SK-N-MC (cell line): ENCODE measurements at regions not wholly inside any gene's neighbourhood (a gene's known extent, or its start where the extent isn't known, plus 50 kb on each side); places are given as distances from the start of the nearest gene placed in this dataset.

ENCODE experiments used
- DNase-seq: peaks from one replicate; pipeline ENCODE4 v3.0.0-alpha.2; 2011; ENCODE audit warnings: low read depth, low spot score
- H3K27ac ChIP-seq: fragments of 200-600 bp; sonication (generic); 2 replicates; pipeline ENCODE4 v1.5.1; 2016; ENCODE audit warnings: mixed run types
- H3K36me3 ChIP-seq: fragments of 200-600 bp; sonication (generic); 2 replicates; pipeline ENCODE4 v1.6.1; 2017; ENCODE audit warnings: antibody characterized with exemption, low read length, mixed read lengths; ENCODE audit not compliant: insufficient read depth
- H3K4me3 ChIP-seq: fragments of 200-600 bp; sonication (generic); 2 replicates; pipeline ENCODE4 v1.5.1; 2016
- H3K9ac ChIP-seq: fragments of 200-600 bp; sonication (generic); 2 replicates; pipeline ENCODE4 v1.8.0; 2017; ENCODE audit warnings: mixed run types, mixed read lengths; ENCODE audit not compliant: insufficient read length
- H3K9me3 ChIP-seq: fragments of 200-600 bp; sonication (generic); 2 replicates; pipeline ENCODE4 v1.6.1; 2017; ENCODE audit warnings: low read depth, mild to moderate bottlenecking, antibody characterized with exemption, low read length, moderate library complexity, mixed read lengths
- EZH2 ChIP-seq: fragments of 200-600 bp; sonication (generic); IDR thresholded peaks from one replicate; pipeline ENCODE4 v1.6.1; 2017; ENCODE audit warnings: antibody characterized with exemption
- FOXP2 ChIP-seq: optimal IDR thresholded peaks from 2 replicates; pipeline ENCODE3; 2011; ENCODE audit warnings: mild to moderate bottlenecking, moderate library complexity; ENCODE audit not compliant: insufficient read depth; ENCODE audit errors: extremely low read length, control extremely low read depth
- POLR2AphosphoS5 ChIP-seq: IDR thresholded peaks from 2 replicates; pipeline ENCODE4 v1.6.1; 2012; ENCODE audit warnings: mild to moderate bottlenecking, low read depth, low read length, borderline replicate concordance

DNA sequence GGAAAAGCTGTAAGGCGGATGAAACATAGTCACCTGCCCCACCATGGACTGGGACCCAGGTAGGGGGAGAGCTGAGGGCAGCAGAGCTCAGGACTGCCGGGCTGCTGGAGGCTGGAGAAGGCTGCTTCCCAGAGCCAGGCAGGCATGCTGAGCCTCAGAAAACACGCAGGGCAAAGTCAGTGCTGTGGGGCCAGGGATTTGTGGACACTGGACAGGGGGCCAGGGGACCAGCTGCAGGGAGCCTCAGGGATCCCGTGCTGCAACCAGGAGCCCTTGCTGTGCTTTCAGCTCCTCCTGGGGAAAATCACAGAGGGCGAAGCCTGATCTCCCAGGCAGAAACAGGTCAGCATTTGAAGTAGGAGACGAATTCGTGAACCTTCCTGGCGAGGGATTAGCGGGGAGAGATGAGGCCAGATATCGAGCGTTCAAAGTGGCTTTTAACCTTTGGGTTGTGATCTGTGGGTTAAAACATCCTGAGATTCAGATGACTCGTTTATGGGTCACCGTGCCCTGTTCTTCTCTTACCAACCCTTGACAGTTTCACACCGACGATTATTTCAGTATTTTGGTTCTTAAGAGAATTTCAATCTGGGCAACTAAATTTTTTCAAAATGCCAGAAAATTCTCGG, 85.6 kb upstream of the SHH start:
- H3K36me3 ChIP-seq: no peaks in the 10 kb centered on the region

GRCh38 chr7:155896531-155897263, 84.4 kb upstream of the SHH start:
- Histone ChIP-seq H3K9me3 (no peaks in the 10 kb centered on the region), H3K36me3 (no peaks in the 10 kb centered on the region), H3K27ac (no peak overlapping the region), H3K4me3 (no peak overlapping the region), H3K9ac (no peak overlapping the region)
- TF ChIP-seq FOXP2 (no peak), POLR2AphosphoS5 (no peak), EZH2 (no peak)
- DNase-seq: no peak

More for the DNA sequence above, 85.6 kb upstream of the SHH start:
- TF ChIP-seq EZH2: no peak
- TF ChIP-seq POLR2AphosphoS5: no peak
- TF ChIP-seq FOXP2: no peak
- Histone ChIP-seq H3K9ac (no peak overlapping the region), H3K4me3 (no peak overlapping the region), H3K9me3 (no peaks in the 10 kb centered on the region), H3K27ac (no peak overlapping the region)
- DNase-seq: no peak

DNA sequence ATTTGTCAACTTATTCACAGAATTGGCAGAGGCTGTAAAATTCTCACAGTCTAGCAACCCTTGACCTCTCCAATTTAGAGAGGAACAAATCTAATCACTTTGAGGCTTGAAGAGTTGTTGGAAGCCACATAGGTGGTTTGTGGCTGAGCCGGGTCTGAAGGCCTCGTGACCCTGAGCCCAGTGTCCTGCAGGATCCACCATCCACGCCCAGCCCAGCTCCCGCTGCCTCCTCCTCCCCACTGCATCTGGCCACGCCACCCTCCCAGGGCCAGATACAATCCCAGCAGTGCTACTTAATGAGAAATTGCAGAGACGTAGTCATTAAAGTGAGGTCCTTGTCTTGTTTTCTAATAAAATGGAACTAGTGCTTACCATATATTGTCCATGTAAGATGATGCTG, 81.4 kb upstream of the SHH start:
- TF ChIP-seq POLR2AphosphoS5: no peak
- no peak for TF ChIP-seq FOXP2
- TF ChIP-seq EZH2: no peak
- no peak overlapping the region for H3K9ac ChIP-seq
- H3K36me3 ChIP-seq: no peaks in the 10 kb centered on the region
- DNase-seq: no peak
- H3K4me3 ChIP-seq: no peak overlapping the region
- no peaks in the 10 kb centered on the region for H3K9me3 ChIP-seq
- H3K27ac ChIP-seq: no peak overlapping the region

GRCh38 chr7:155893176-155893575, 80.9 kb upstream of the SHH start:
- no peak overlapping the region for H3K27ac ChIP-seq
- no peak overlapping the region for H3K9ac ChIP-seq
- H3K4me3 ChIP-seq: no peak overlapping the region
- no peaks in the 10 kb centered on the region for H3K9me3 ChIP-seq
- no peak for TF ChIP-seq EZH2
- TF ChIP-seq POLR2AphosphoS5: no peak
- no peak for TF ChIP-seq FOXP2
- H3K36me3 ChIP-seq: no peaks in the 10 kb centered on the region
- DNase-seq: no peak

- Histone ChIP-seq H3K9me3 (no peaks in the 10 kb centered on the region), H3K27ac (no peak overlapping the region), H3K4me3 (no peak overlapping the region), H3K9ac (no peak overlapping the region), H3K36me3 (no peaks in the 10 kb centered on the region)
- DNase-seq: no peak
- TF ChIP-seq FOXP2: no peak
- TF ChIP-seq EZH2: no peak
- no peak for TF ChIP-seq POLR2AphosphoS5
Measured at GRCh38 chr7:155889636-155890511, 77.6 kb upstream of the SHH start.

DNA sequence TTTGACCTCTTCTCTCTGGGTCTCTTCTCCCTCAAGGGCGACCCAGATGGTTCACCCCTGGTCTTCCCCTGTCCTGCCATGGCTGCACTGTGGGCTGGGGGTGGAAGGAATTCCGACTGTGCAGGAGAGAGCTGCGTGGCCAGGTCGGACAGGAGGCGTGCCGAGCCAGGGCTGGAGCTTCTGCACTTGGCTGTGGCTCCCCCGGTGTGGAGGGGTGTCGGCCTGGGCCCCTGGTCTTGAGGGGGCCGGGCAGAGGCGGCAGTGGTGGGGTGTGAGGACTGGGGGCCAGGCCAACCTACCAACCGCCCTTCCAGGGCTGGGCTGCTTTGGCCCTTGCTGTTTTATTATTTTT, 74.9 kb upstream of the SHH start:
- H3K9ac ChIP-seq: no peak overlapping the region
- DNase-seq: no peak
- H3K4me3 ChIP-seq: no peak overlapping the region
- no peak overlapping the region for H3K27ac ChIP-seq
- H3K9me3 ChIP-seq: no peaks in the 10 kb centered on the region
- H3K36me3 ChIP-seq: no peaks in the 10 kb centered on the region
- TF ChIP-seq EZH2 (no peak), POLR2AphosphoS5 (no peak), FOXP2 (no peak)

DNA sequence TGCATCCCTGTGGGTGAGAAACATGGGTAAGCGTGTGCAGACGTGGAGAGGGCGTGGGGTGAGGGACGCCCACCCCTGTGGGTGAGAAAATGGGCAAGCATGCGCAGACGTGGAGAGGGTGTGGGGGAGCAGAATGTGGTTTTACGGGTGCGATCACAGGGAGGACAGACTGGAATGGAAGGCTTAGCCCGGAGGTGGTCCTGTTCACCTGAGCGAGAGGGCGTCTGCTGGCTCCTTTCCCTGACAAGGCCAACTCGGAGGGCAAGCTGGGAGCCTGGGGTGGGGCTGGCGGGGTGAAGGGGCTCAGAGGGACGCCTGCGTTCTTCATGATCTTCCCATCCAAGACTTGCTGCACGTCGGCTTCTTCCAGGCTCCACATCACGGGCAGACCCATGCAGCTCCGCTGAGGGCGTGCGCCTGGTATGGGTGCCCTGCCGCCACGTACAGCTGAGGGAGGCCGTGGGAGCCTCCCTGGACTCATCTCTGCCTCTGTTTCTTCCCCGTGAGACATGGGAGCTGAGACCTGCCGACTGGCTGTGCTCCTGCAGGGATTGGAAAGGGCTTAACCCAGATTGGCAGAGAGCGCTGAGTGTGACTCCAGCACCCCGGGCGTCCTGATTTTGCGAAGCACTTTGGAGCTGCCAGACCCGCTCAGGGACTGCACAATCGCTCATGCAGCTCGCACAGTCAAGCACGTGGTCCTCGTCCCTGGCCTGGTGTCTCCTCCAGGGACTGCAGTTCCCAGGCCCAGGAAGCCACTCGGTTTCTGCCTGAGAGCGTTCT, 74.3 kb upstream of the SHH start:
- no peak for DNase-seq
- Histone ChIP-seq H3K4me3 (no peak overlapping the region), H3K9ac (no peak overlapping the region), H3K36me3 (no peaks in the 10 kb centered on the region), H3K27ac (no peak overlapping the region), H3K9me3 (no peaks in the 10 kb centered on the region)
- TF ChIP-seq FOXP2 (no peak), POLR2AphosphoS5 (no peak), EZH2 (no peak)
